HepG2 (cell line): ENCODE measurements at regions not wholly inside any gene's neighbourhood (a gene's known extent, or its start where the extent isn't known, plus 50 kb on each side); places are given as distances from the start of the nearest gene placed in this dataset.

Experiments used
- EZH2 ChIP-seq: conservative IDR thresholded peaks from 2 replicates; pipeline ENCODE4 v1.6.1; 2012; ENCODE audit warnings: mild to moderate bottlenecking, low read depth, low read length, moderate library complexity
- MAFF ChIP-seq: IDR thresholded peaks from 2 replicates; pipeline ENCODE4 v1.6.1; 2011; ENCODE audit warnings: low read depth, low read length, improper control_type of control experiment
- MED1 ChIP-seq: sonication (generic); formaldehyde crosslinking; IDR thresholded peaks from 2 replicates; pipeline ENCODE4 v1.4.0; 2020; ENCODE audit warnings: missing genetic modification reagents
- POLR2A ChIP-seq, 2 experiments: IDR thresholded peaks; 2 replicates each; pipeline ENCODE4 v1.6.1; 2011; ENCODE audit warnings: low read depth in 2 of 2, low read length in 2 of 2, mild to moderate bottlenecking in 1 of 2, moderate library complexity in 1 of 2; ENCODE audit not compliant: insufficient read depth in 1 of 2
- RBAK ChIP-seq: sonication (generic); formaldehyde crosslinking; IDR thresholded peaks from 2 replicates; pipeline ENCODE4 v1.5.1; 2020; ENCODE audit warnings: mild to moderate bottlenecking, missing genetic modification reagents
- RFX1 ChIP-seq: fragments of 450-650 bp; IDR thresholded peaks from 2 replicates; pipeline ENCODE4 v1.6.1; 2017
- SRSF1 ChIP-seq: fragments of 200-400 bp; formaldehyde crosslinking; optimal IDR thresholded peaks from 2 replicates; pipeline ENCODE3; 2017; ENCODE audit warnings: mild to moderate bottlenecking, low read depth, low read length, moderate library complexity
- YY1 ChIP-seq: IDR thresholded peaks from 2 replicates; pipeline ENCODE4 v1.6.1; 2011; ENCODE audit warnings: low read length, low read depth, moderate library complexity, mild to moderate bottlenecking; ENCODE audit not compliant: insufficient read depth, insufficient replicate concordance
- ZNF20 ChIP-seq: sonication (generic); formaldehyde crosslinking; IDR thresholded peaks from 2 replicates; pipeline ENCODE4 v1.4.0; 2020; ENCODE audit warnings: mild to moderate bottlenecking, moderate library complexity, missing genetic modification reagents
- TF ChIP-seq, protein P1 (sequence below), 2 experiments: fragments of 450-650 bp in 1 of 2; sonication (generic) in 1 of 2; formaldehyde crosslinking; IDR thresholded peaks; 2 replicates each; pipeline versions ENCODE4 v1.5.0 to v1.8.0; 2020 to 2022; ENCODE audit warnings: mild to moderate bottlenecking in 1 of 2, missing genetic modification reagents in 1 of 2
- TF ChIP-seq, protein P2 (sequence below): sonication (generic); formaldehyde crosslinking; conservative IDR thresholded peaks from 2 replicates; pipeline ENCODE4 v1.5.0; 2020; ENCODE audit warnings: missing genetic modification reagents
- TF ChIP-seq, protein P3 (sequence below): sonication (generic); formaldehyde crosslinking; IDR thresholded peaks from 2 replicates; pipeline ENCODE4 v1.5.0; 2020; ENCODE audit warnings: mild to moderate bottlenecking, missing genetic modification reagents, moderate library complexity
- TF ChIP-seq, protein P4 (sequence below): sonication (generic); formaldehyde crosslinking; IDR thresholded peaks from 2 replicates; pipeline ENCODE4 v1.8.1; 2023; ENCODE audit warnings: missing genetic modification reagents, inconsistent platforms, borderline replicate concordance

DNA sequence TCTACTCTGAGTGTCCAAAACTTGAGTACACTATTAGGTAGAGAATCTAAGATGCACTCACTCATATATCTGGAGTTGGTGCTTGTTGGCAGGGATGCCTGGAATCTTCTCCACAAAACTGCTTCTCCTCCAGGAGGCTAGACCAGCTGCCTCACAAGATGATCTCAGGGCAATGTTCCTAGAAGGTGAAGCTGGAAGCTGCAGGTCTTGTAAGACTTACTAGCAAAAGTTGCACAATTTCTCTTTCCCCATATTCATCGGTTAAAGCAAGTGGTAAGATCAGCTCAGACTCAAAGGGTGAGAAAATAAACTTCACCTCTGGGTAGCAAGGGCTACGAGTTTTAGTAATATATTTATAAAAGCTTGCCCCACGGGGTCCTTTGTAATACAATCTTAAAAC, 454.4 kb upstream of the ACVR2A start:
- TF ChIP-seq SRSF1 = no peak
- no peak for TF ChIP-seq ZNF20 (CRISPR knock-in tag)
- TF ChIP-seq, protein P1, sequence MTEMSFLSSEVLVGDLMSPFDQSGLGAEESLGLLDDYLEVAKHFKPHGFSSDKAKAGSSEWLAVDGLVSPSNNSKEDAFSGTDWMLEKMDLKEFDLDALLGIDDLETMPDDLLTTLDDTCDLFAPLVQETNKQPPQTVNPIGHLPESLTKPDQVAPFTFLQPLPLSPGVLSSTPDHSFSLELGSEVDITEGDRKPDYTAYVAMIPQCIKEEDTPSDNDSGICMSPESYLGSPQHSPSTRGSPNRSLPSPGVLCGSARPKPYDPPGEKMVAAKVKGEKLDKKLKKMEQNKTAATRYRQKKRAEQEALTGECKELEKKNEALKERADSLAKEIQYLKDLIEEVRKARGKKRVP (CRISPR knock-in tag; IDR thresholded peaks at IDR 0.05) = no peak
- TF ChIP-seq, protein P2, sequence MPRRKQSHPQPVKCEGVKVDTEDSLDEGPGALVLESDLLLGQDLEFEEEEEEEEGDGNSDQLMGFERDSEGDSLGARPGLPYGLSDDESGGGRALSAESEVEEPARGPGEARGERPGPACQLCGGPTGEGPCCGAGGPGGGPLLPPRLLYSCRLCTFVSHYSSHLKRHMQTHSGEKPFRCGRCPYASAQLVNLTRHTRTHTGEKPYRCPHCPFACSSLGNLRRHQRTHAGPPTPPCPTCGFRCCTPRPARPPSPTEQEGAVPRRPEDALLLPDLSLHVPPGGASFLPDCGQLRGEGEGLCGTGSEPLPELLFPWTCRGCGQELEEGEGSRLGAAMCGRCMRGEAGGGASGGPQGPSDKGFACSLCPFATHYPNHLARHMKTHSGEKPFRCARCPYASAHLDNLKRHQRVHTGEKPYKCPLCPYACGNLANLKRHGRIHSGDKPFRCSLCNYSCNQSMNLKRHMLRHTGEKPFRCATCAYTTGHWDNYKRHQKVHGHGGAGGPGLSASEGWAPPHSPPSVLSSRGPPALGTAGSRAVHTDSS = no peak
- no peak for TF ChIP-seq EZH2
- no peak for TF ChIP-seq YY1
- no peak for TF ChIP-seq MED1 (CRISPR knock-in tag)
- no peak for TF ChIP-seq RBAK (CRISPR knock-in tag)
- no peak for TF ChIP-seq RFX1
- TF ChIP-seq POLR2A (IDR thresholded peaks at IDR 0.05; ENCODE audit: insufficient read depth in 1 of 2, low read depth in 2 of 2, low read length in 2 of 2) = no peak
- TF ChIP-seq, protein P3, sequence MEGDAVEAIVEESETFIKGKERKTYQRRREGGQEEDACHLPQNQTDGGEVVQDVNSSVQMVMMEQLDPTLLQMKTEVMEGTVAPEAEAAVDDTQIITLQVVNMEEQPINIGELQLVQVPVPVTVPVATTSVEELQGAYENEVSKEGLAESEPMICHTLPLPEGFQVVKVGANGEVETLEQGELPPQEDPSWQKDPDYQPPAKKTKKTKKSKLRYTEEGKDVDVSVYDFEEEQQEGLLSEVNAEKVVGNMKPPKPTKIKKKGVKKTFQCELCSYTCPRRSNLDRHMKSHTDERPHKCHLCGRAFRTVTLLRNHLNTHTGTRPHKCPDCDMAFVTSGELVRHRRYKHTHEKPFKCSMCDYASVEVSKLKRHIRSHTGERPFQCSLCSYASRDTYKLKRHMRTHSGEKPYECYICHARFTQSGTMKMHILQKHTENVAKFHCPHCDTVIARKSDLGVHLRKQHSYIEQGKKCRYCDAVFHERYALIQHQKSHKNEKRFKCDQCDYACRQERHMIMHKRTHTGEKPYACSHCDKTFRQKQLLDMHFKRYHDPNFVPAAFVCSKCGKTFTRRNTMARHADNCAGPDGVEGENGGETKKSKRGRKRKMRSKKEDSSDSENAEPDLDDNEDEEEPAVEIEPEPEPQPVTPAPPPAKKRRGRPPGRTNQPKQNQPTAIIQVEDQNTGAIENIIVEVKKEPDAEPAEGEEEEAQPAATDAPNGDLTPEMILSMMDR (CRISPR knock-in tag) = no peak
- TF ChIP-seq MAFF = no peak
- TF ChIP-seq, protein P4, sequence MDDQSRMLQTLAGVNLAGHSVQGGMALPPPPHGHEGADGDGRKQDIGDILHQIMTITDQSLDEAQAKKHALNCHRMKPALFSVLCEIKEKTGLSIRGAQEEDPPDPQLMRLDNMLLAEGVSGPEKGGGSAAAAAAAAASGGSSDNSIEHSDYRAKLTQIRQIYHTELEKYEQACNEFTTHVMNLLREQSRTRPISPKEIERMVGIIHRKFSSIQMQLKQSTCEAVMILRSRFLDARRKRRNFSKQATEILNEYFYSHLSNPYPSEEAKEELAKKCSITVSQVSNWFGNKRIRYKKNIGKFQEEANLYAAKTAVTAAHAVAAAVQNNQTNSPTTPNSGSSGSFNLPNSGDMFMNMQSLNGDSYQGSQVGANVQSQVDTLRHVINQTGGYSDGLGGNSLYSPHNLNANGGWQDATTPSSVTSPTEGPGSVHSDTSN (CRISPR knock-in tag) = no peak
